C4-2B (cell line): ENCODE measurements at regions not wholly inside any gene's neighbourhood (a gene's known extent, or its start where the extent isn't known, plus 50 kb on each side); places are given as distances from the start of the nearest gene placed in this dataset.

Source experiments
- CTCF ChIP-seq: fragments of 450-650 bp; conservative IDR thresholded peaks from 2 replicates; pipeline ENCODE4 v1.5.1; 2017; ENCODE audit warnings: mild to moderate bottlenecking
- ZFX ChIP-seq: fragments of 450-650 bp; IDR thresholded peaks from 2 replicates; pipeline ENCODE4 v1.6.1; 2017

- no peak for TF ChIP-seq CTCF
- TF ChIP-seq ZFX, result no peak
These were observed 75.4 kb upstream of the ZNF217 start for GRCh38 chr20:53668992-53669391.
